HepG2 (cell line): ENCODE measurements at regions not wholly inside any gene's neighbourhood (a gene's known extent, or its start where the extent isn't known, plus 50 kb on each side); places are given as distances from the start of the nearest gene placed in this dataset.

Source experiments
- ATAC-seq: fragments of 200-7000 bp; cut with Tn5 transposase; 3 replicates; pipeline ENCODE4 v1.9.1; 2020; ENCODE audit warnings: mild to moderate bottlenecking, moderate library complexity
- BruUV-seq: library from RNA; stranded (reverse); fragments of 400-500 nt; replicated peaks from 2 replicates; lab custom pipeline; 2021; lab: Mats Ljungman, UMichigan
- CTCF ChIA-PET: fragments of 300-600 bp; formaldehyde crosslinking; extraction: SDS; loops from one replicate; lab custom pipeline; 2021; ENCODE audit warnings: low total read pairs, inconsistent platforms, low intra/inter-chr PET ratio; lab: Yijun Ruan, JAX
- POLR2A ChIA-PET: fragments of 350-600 bp; sonication (Branson Sonifier 250); formaldehyde crosslinking; loops from one replicate; lab custom pipeline; 2020; ENCODE audit warnings: antibody characterized with exemption, inconsistent platforms; lab: Yijun Ruan, JAX
- DNase-seq: peaks from one replicate; pipeline ENCODE4 v3.0.0-alpha.2; 2015; ENCODE audit warnings: low spot score
- FAIRE-seq: peaks from 3 replicates; lab custom pipeline; 2011; peaks lifted over from hg19 to GRCh38; lab: Jason Lieb, UNC
- H2AFZ ChIP-seq: one replicate; pipeline ENCODE4 v1.6.1; 2011; ENCODE audit warnings: low read length, inconsistent platforms
- H3K27ac ChIP-seq: fragments of 300-600 bp; 3 replicates; pipeline ENCODE4 v1.8.0; 2011; ENCODE audit warnings: mixed run types, mild to moderate bottlenecking, mixed read lengths, low read length, inconsistent platforms; ENCODE audit not compliant: insufficient read depth; ENCODE audit errors: extremely low read length
- H3K27me3 ChIP-seq, 2 experiments: fragments of 200-600 bp in 1 of 2; 2 replicates in 1 of 2; 3 replicates in 1 of 2; pipeline versions ENCODE4 v1.6.0 to v1.8.0; 2011; ENCODE audit warnings: low read length in 2 of 2, mild to moderate bottlenecking in 2 of 2, moderate library complexity in 2 of 2, inconsistent platforms in 1 of 2; ENCODE audit not compliant: insufficient read depth in 2 of 2, control insufficient read depth in 1 of 2
- H3K36me3 ChIP-seq, 2 experiments: fragments of 200-600 bp in 1 of 2; replicated peaks in 1 of 2; 2 replicates in 1 of 2; 3 replicates in 1 of 2; pipeline versions ENCODE4 v1.5.1 to v1.8.0; 2011; ENCODE audit warnings: low read length in 2 of 2, inconsistent platforms in 1 of 2; ENCODE audit not compliant: insufficient read depth in 2 of 2, control insufficient read depth in 1 of 2
- H3K4me1 ChIP-seq: 2 replicates; pipeline ENCODE4 v1.5.1; 2012; ENCODE audit warnings: low read length, inconsistent platforms; ENCODE audit not compliant: insufficient read depth
- H3K4me2 ChIP-seq: 2 replicates; pipeline ENCODE4 v1.6.0; 2011; ENCODE audit warnings: low read depth, low read length, inconsistent platforms
- H3K4me3 ChIP-seq, 3 experiments: fragments of 200-600 bp in 1 of 3; sonication (generic), shearing (Covaris generic) in 1 of 3; replicated peaks in 1 of 3; 2 replicates each; pipeline ENCODE4 v1.5.1; 2011 to 2016; ENCODE audit warnings: low read length in 3 of 3, inconsistent platforms in 2 of 3, low read depth in 2 of 3, mild to moderate bottlenecking in 2 of 3, control low read depth in 1 of 3, mixed read lengths in 1 of 3; ENCODE audit not compliant: insufficient read depth in 1 of 3
- H3K79me2 ChIP-seq: one replicate; pipeline ENCODE4 v1.6.1; 2011; ENCODE audit warnings: low read length, inconsistent platforms; ENCODE audit not compliant: insufficient read depth
- H3K9ac ChIP-seq: 2 replicates; pipeline ENCODE4 v1.6.0; 2011; ENCODE audit warnings: mild to moderate bottlenecking, low read depth, low read length, inconsistent platforms; ENCODE audit not compliant: insufficient read depth
- H3K9me3 ChIP-seq: 2 replicates; pipeline ENCODE4 v1.5.1; 2012; ENCODE audit warnings: mild to moderate bottlenecking, low read length
- H4K20me1 ChIP-seq: 2 replicates; pipeline ENCODE4 v1.6.0; 2011; ENCODE audit warnings: inconsistent platforms, mild to moderate bottlenecking, low read length, moderate library complexity; ENCODE audit not compliant: insufficient read depth
- JARID2 ChIP-seq: sonication (generic); formaldehyde crosslinking; IDR thresholded peaks from 2 replicates; pipeline ENCODE4 v1.8.1; 2023; ENCODE audit warnings: missing genetic modification reagents, inconsistent platforms; ENCODE audit not compliant: insufficient replicate concordance
- MTF1 ChIP-seq: sonication (generic); formaldehyde crosslinking; IDR thresholded peaks from 2 replicates; pipeline ENCODE4 v1.5.0; 2020; ENCODE audit warnings: missing genetic modification reagents
- NKX3-1 ChIP-seq: sonication (generic); formaldehyde crosslinking; IDR thresholded peaks from 2 replicates; pipeline ENCODE4 v1.5.0; 2020; ENCODE audit warnings: missing genetic modification reagents
- POLR2G ChIP-seq: fragments of 200-400 bp; formaldehyde crosslinking; IDR thresholded peaks from 2 replicates; pipeline ENCODE4 v1.6.1; 2018; ENCODE audit warnings: mild to moderate bottlenecking, low read depth, low read length, moderate library complexity
- RFX5 ChIP-seq: IDR thresholded peaks from 2 replicates; pipeline ENCODE4 v1.6.1; 2011; ENCODE audit warnings: low read depth, low read length, improper control_type of control experiment
- SNAPC2 ChIP-seq: sonication (generic); formaldehyde crosslinking; IDR thresholded peaks from 2 replicates; pipeline ENCODE4 v1.8.1; 2022; ENCODE audit warnings: mild to moderate bottlenecking, missing genetic modification reagents
- TGIF2 ChIP-seq: IDR thresholded peaks from 2 replicates; pipeline ENCODE4 v1.6.1; 2016; ENCODE audit warnings: control low read depth, missing compliant biosample characterization
- ZEB1 ChIP-seq: IDR thresholded peaks from 2 replicates; pipeline ENCODE4 v1.6.1; 2012; ENCODE audit warnings: mild to moderate bottlenecking, low read depth, inconsistent platforms; ENCODE audit not compliant: insufficient replicate concordance
- ZNF225 ChIP-seq: sonication (generic); formaldehyde crosslinking; IDR thresholded peaks from 2 replicates; pipeline ENCODE4 v1.4.0; 2020; ENCODE audit warnings: mild to moderate bottlenecking, missing genetic modification reagents
- ZNF44 ChIP-seq: sonication (generic); formaldehyde crosslinking; IDR thresholded peaks from 2 replicates; pipeline ENCODE4 v1.5.1; 2020; ENCODE audit warnings: mild to moderate bottlenecking, missing genetic modification reagents
- ZNF510 ChIP-seq: sonication (generic); formaldehyde crosslinking; IDR thresholded peaks from 2 replicates; pipeline ENCODE4 v1.4.0; 2020; ENCODE audit warnings: low read depth, mild to moderate bottlenecking, missing genetic modification reagents
- ZNF547 ChIP-seq: sonication (generic); formaldehyde crosslinking; IDR thresholded peaks from 2 replicates; pipeline ENCODE4 v1.5.1; 2020; ENCODE audit warnings: mild to moderate bottlenecking, missing genetic modification reagents
- WGBS: methylation state at CpG from one replicate; pipeline ENCODE4 v1.1.6; 2017; ENCODE audit warnings: low lambda C conversion rate; 5-methylcytosine and 5-hydroxymethylcytosine counted together
- in situ Hi-C: cut with HindIII; loops from 2 replicates; pipeline ENCODE4 v1.10.0; 2017; ENCODE audit warnings: low pct_unique_long_range_greater_than_20kb; ENCODE audit not compliant: extremely low pct_ligation_motif_present
- intact Hi-C: fragments of 100-400 bp; cut with micrococcal nuclease; formaldehyde crosslinking; loops from one replicate; pipeline ENCODE4 v1.10.0; 2022; ENCODE audit not compliant: unreplicated experiment
- TF ChIP-seq, protein P1 (sequence below): IDR thresholded peaks from 2 replicates; pipeline ENCODE4 v1.6.1; 2016; ENCODE audit warnings: low read depth
- TF ChIP-seq, protein P2 (sequence below): sonication (generic); formaldehyde crosslinking; IDR thresholded peaks from 2 replicates; pipeline ENCODE4 v1.8.0; 2022; ENCODE audit warnings: mild to moderate bottlenecking, missing genetic modification reagents, moderate library complexity
- TF ChIP-seq, protein P3 (sequence below): sonication (generic); formaldehyde crosslinking; IDR thresholded peaks from 2 replicates; pipeline ENCODE4 v1.4.0; 2020; ENCODE audit warnings: missing genetic modification reagents, mild to moderate bottlenecking, borderline replicate concordance

DNA sequence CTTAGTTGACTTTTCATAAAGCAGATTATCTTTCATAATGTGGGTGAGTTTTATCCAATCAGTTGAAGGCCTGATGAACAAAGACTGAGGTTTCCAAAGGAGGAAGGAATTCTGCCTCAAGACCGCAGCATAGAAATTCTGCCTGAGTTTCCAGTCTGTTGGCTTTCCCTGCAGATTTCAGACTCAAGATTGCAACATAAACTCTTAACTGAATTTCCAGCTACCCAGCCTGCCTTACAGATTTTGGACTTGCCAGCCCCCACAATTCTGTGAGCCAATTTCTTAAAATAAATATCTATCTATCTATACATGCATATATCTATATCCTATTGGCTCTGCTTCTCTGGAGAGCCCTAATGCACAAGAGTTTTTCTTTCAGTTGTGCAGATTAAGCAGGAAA is 57.3 kb upstream of the SMLR1 start:
- Histone ChIP-seq H4K20me1 (no peaks in the 10 kb centered on the region), H3K27me3 (peaks cover 0 to 2% of the 10 kb centered on the region in 2 experiments; a peak in 1 of 5 replicates), H3K4me1 (no peaks in the 10 kb centered on the region), H3K4me3 (no peak overlapping the region)
- no peak for FAIRE-seq
- WGBS = 95% methylated on average over 1 of the region's 1 CpG
- CTCF ChIA-PET = no interaction called here
- TF ChIP-seq, protein P1, sequence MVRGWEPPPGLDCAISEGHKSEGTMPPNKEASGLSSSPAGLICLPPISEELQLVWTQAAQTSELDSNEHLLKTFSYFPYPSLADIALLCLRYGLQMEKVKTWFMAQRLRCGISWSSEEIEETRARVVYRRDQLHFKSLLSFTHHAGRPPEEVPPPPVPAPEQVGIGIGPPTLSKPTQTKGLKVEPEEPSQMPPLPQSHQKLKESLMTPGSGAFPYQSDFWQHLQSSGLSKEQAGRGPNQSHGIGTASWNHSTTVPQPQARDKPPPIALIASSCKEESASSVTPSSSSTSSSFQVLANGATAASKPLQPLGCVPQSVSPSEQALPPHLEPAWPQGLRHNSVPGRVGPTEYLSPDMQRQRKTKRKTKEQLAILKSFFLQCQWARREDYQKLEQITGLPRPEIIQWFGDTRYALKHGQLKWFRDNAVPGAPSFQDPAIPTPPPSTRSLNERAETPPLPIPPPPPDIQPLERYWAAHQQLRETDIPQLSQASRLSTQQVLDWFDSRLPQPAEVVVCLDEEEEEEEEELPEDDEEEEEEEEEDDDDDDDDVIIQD (CRISPR knock-in tag) = no peak
- no peak for TF ChIP-seq MTF1 (CRISPR knock-in tag)
- no peak for TF ChIP-seq SNAPC2 (CRISPR knock-in tag)
- TF ChIP-seq, protein P2, sequence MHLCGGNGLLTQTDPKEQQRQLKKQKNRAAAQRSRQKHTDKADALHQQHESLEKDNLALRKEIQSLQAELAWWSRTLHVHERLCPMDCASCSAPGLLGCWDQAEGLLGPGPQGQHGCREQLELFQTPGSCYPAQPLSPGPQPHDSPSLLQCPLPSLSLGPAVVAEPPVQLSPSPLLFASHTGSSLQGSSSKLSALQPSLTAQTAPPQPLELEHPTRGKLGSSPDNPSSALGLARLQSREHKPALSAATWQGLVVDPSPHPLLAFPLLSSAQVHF (CRISPR knock-in tag) = no peak
- TF ChIP-seq ZNF510 (CRISPR knock-in tag) = no peak
- no peak for TF ChIP-seq NKX3-1 (CRISPR knock-in tag)
- no peak for TF ChIP-seq ZNF225
- no peak for TF ChIP-seq POLR2G
- TF ChIP-seq JARID2 (CRISPR knock-in tag) = no peak
- TF ChIP-seq ZNF44 (CRISPR knock-in tag) = no peak
- no peak for TF ChIP-seq TGIF2 (CRISPR knock-in tag)
- TF ChIP-seq, protein P3, sequence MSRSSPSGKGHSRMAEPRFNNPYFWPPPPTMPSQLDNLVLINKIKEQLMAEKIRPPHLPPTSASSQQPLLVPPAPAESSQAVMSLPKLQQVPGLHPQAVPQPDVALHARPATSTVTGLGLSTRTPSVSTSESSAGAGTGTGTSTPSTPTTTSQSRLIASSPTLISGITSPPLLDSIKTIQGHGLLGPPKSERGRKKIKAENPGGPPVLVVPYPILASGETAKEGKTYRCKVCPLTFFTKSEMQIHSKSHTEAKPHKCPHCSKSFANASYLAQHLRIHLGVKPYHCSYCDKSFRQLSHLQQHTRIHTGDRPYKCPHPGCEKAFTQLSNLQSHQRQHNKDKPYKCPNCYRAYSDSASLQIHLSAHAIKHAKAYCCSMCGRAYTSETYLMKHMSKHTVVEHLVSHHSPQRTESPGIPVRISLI = no peak
- TF ChIP-seq ZEB1 = no peak
- TF ChIP-seq ZNF547 (CRISPR knock-in tag) = no peak
- TF ChIP-seq RFX5 = no peak
- TF ChIP-seq, all 625 proteins: peak for 0
- Histone ChIP-seq H2AFZ (no peak overlapping the region), H3K9ac (no peak overlapping the region), H3K9me3 (no peaks in the 10 kb centered on the region), H3K79me2 (no peaks in the 10 kb centered on the region), H3K36me3 (no peaks in the 10 kb centered on the region), H3K27ac (no peak overlapping the region), H3K4me2 (no peak overlapping the region)
- in situ Hi-C loops (no loop called here), intact Hi-C loops (loop anchor here (10.0 kb wide), 1 partner anchor 475 kb away; no protein-coding TSS in a partner anchor)
- ATAC-seq (no peak), DNase-seq (no peak)
- BruUV-seq = no TSS peak
- POLR2A ChIA-PET = no interaction called here
